HCT116 (cell line): ENCODE measurements at regions not wholly inside any gene's neighbourhood (a gene's known extent, or its start where the extent isn't known, plus 50 kb on each side); places are given as distances from the start of the nearest gene placed in this dataset.

ENCODE experiments used
- EZH2 ChIP-seq: fragments of 200-600 bp; sonication (generic); IDR thresholded peaks from 2 replicates; pipeline ENCODE4 v1.6.1; 2017; ENCODE audit warnings: antibody characterized with exemption, mixed run types
- POLR2A ChIP-seq: IDR thresholded peaks from 2 replicates; pipeline ENCODE4 v1.7.0; 2011; ENCODE audit warnings: borderline replicate concordance; ENCODE audit not compliant: insufficient read depth, insufficient read length; ENCODE audit errors: extremely low read depth
- SIN3A ChIP-seq: IDR thresholded peaks from 2 replicates; pipeline ENCODE4 v1.6.1; 2012; ENCODE audit warnings: low read depth
- SP1 ChIP-seq: IDR thresholded peaks from 2 replicates; pipeline ENCODE4 v1.6.1; 2012; ENCODE audit warnings: low read depth
- ZFX ChIP-seq: fragments of 450-650 bp; IDR thresholded peaks from 2 replicates; pipeline ENCODE4 v1.6.1; 2017
- ZNF274 ChIP-seq: fragments of 200-500 bp; sonication (Bioruptor generic); IDR thresholded peaks from 2 replicates; pipeline ENCODE4 v1.6.1; 2014; ENCODE audit warnings: mild to moderate bottlenecking, low read depth, low read length, inconsistent platforms
- TF ChIP-seq, protein P1 (sequence below), 3 experiments: fragments of 200-600 bp in 1 of 3; sonication (generic) in 1 of 3; IDR thresholded peaks in 2 of 3; conservative IDR thresholded peaks in 1 of 3; 2 replicates each; pipeline ENCODE4 v1.5.1; 2012 to 2017; ENCODE audit warnings: low read depth in 2 of 3, low read length in 2 of 3, antibody characterized with exemption in 1 of 3, borderline replicate concordance in 1 of 3, control low read depth in 1 of 3, mild to moderate bottlenecking in 1 of 3, mixed read lengths in 1 of 3, mixed run types in 1 of 3, moderate library complexity in 1 of 3; ENCODE audit not compliant: insufficient read depth in 1 of 3
- TF ChIP-seq, protein P2 (sequence below): IDR thresholded peaks from 2 replicates; pipeline ENCODE4 v1.6.1; 2012; ENCODE audit warnings: low read depth

DNA sequence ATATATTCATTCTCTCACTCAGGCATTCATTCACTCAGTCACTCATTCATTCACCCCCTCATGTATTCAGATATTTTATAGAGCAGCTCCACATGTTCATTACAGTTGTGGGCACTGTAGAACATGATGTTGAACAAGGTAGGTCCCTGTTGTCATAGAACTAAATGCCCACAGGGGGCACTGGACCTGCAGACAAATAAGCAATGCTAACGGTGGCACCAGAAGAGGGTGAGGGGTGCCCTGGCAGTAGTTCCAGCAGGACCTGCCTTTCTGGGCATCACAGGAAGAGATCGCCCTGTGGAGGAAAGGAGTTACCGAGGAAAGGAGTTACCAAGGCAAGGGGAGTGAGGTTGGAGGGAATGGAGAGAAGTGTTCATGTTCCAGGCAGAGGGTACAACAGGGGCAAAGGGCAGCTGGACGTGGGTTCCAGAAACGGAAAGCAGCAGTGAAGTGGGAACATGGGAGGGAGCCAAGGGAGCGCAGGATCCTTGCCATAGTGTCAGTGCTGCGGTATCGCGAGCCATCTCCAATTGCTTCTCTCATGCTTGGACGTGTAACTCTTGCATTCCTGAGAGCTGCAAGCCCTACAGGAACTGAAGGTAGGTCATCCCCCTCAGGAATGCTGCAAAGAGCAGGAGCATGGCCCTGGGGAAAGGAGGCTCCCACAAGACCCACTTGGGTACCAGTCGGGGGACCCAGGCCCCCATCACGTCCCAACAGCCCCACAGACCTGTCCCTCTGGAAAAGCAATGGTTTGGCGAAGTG, 128.2 kb downstream of the EDN3 start:
- TF ChIP-seq, protein P1, sequence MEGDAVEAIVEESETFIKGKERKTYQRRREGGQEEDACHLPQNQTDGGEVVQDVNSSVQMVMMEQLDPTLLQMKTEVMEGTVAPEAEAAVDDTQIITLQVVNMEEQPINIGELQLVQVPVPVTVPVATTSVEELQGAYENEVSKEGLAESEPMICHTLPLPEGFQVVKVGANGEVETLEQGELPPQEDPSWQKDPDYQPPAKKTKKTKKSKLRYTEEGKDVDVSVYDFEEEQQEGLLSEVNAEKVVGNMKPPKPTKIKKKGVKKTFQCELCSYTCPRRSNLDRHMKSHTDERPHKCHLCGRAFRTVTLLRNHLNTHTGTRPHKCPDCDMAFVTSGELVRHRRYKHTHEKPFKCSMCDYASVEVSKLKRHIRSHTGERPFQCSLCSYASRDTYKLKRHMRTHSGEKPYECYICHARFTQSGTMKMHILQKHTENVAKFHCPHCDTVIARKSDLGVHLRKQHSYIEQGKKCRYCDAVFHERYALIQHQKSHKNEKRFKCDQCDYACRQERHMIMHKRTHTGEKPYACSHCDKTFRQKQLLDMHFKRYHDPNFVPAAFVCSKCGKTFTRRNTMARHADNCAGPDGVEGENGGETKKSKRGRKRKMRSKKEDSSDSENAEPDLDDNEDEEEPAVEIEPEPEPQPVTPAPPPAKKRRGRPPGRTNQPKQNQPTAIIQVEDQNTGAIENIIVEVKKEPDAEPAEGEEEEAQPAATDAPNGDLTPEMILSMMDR (IDR thresholded peaks at IDR 0.05 in 2 of 3, conservative IDR thresholded peaks at IDR 0.05 in 1 of 3; ENCODE audit: borderline replicate concordance in 1 of 3, insufficient read depth in 1 of 3, low read depth in 2 of 3, low read length in 2 of 3): peak in 2 of 3 experiments; percentile 58 to 66; a peak in 4 of 6 replicates
- TF ChIP-seq SP1 (no peak), SIN3A (no peak), ZNF274 (no peak), POLR2A (no peak), ZFX (no peak), EZH2 (no peak)
- TF ChIP-seq, protein P2, sequence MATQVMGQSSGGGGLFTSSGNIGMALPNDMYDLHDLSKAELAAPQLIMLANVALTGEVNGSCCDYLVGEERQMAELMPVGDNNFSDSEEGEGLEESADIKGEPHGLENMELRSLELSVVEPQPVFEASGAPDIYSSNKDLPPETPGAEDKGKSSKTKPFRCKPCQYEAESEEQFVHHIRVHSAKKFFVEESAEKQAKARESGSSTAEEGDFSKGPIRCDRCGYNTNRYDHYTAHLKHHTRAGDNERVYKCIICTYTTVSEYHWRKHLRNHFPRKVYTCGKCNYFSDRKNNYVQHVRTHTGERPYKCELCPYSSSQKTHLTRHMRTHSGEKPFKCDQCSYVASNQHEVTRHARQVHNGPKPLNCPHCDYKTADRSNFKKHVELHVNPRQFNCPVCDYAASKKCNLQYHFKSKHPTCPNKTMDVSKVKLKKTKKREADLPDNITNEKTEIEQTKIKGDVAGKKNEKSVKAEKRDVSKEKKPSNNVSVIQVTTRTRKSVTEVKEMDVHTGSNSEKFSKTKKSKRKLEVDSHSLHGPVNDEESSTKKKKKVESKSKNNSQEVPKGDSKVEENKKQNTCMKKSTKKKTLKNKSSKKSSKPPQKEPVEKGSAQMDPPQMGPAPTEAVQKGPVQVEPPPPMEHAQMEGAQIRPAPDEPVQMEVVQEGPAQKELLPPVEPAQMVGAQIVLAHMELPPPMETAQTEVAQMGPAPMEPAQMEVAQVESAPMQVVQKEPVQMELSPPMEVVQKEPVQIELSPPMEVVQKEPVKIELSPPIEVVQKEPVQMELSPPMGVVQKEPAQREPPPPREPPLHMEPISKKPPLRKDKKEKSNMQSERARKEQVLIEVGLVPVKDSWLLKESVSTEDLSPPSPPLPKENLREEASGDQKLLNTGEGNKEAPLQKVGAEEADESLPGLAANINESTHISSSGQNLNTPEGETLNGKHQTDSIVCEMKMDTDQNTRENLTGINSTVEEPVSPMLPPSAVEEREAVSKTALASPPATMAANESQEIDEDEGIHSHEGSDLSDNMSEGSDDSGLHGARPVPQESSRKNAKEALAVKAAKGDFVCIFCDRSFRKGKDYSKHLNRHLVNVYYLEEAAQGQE: no peak
